HEK293 (cell line): ENCODE measurements at regions not wholly inside any gene's neighbourhood (a gene's known extent, or its start where the extent isn't known, plus 50 kb on each side); places are given as distances from the start of the nearest gene placed in this dataset.

Experiments used
- CTCF ChIA-PET: fragments of 350-600 bp; formaldehyde crosslinking; extraction: SDS; loops from one replicate; lab custom pipeline; 2021; ENCODE audit warnings: antibody characterized with exemption; lab: Yijun Ruan, JAX
- POLR2A ChIA-PET: fragments of 300-600 bp; formaldehyde crosslinking; extraction: SDS; loops from one replicate; lab custom pipeline; 2020; ENCODE audit warnings: antibody characterized with exemption, inconsistent platforms; lab: Yijun Ruan, JAX
- H3K27ac ChIP-seq: fragments of 200-500 bp; sonication (Bioruptor generic); 2 replicates; pipeline ENCODE4 v1.5.1; 2014; ENCODE audit warnings: low read depth, low read length, control low read depth, inconsistent platforms; ENCODE audit errors: extremely low read depth
- H3K36me3 ChIP-seq, 2 experiments: fragments of 200-500 bp in 1 of 2; sonication (Bioruptor generic) in 1 of 2; 1 replicate in 1 of 2; 2 replicates in 1 of 2; pipeline ENCODE4 v1.5.1; 2014 to 2017; ENCODE audit warnings: inconsistent platforms in 2 of 2, low read length in 2 of 2; ENCODE audit not compliant: control insufficient read depth in 2 of 2, insufficient read depth in 1 of 2
- H3K4me1 ChIP-seq: fragments of 200-500 bp; sonication (Bioruptor generic); 2 replicates; pipeline ENCODE4 v1.5.1; 2014; ENCODE audit warnings: mild to moderate bottlenecking, low read length, inconsistent platforms; ENCODE audit not compliant: control insufficient read depth, insufficient read depth
- H3K4me3 ChIP-seq: 2 replicates; pipeline ENCODE4 v1.5.1; 2011; ENCODE audit warnings: low read depth, mild to moderate bottlenecking, control low read depth, low read length, moderate library complexity
- H3K9me3 ChIP-seq: fragments of 200-500 bp; sonication (Bioruptor generic); 2 replicates; pipeline ENCODE4 v1.5.1; 2014; ENCODE audit warnings: low read depth, low read length, inconsistent platforms; ENCODE audit not compliant: control insufficient read depth, insufficient read depth
- AEBP2 ChIP-seq: fragments of 450-650 bp; formaldehyde crosslinking; IDR thresholded peaks from 2 replicates; pipeline ENCODE4 v1.5.1; 2016; ENCODE audit warnings: missing biosample characterization, missing genetic modification characterization, borderline replicate concordance
- FEZF1 ChIP-seq: fragments of 450-650 bp; formaldehyde crosslinking; IDR thresholded peaks from 2 replicates; pipeline ENCODE4 v1.5.1; 2016; ENCODE audit warnings: missing biosample characterization, missing genetic modification characterization
- HOXD13 ChIP-seq: sonication (generic); formaldehyde crosslinking; IDR thresholded peaks from 2 replicates; pipeline ENCODE4 v1.8.0; 2022; ENCODE audit warnings: missing genetic modification reagents, borderline replicate concordance
- REST ChIP-seq: fragments of 450-650 bp; formaldehyde crosslinking; IDR thresholded peaks from 2 replicates; pipeline ENCODE4 v1.5.1; 2016; ENCODE audit warnings: missing biosample characterization, missing genetic modification characterization
- SETDB1 ChIP-seq: IDR thresholded peaks from one replicate; pipeline ENCODE4 v1.6.1; 2017; ENCODE audit warnings: mild to moderate bottlenecking, low read length, moderate library complexity, mixed read lengths; ENCODE audit not compliant: insufficient read length
- ZFP37 ChIP-seq: fragments of 450-650 bp; formaldehyde crosslinking; IDR thresholded peaks from 2 replicates; pipeline ENCODE4 v1.5.1; 2016; ENCODE audit warnings: missing biosample characterization, missing genetic modification characterization
- ZFP41 ChIP-seq: fragments of 450-650 bp; formaldehyde crosslinking; IDR thresholded peaks from 2 replicates; pipeline ENCODE4 v1.5.1; 2016; ENCODE audit warnings: missing biosample characterization, missing genetic modification characterization, borderline replicate concordance
- ZFP69B ChIP-seq: fragments of 450-650 bp; formaldehyde crosslinking; IDR thresholded peaks from 2 replicates; pipeline ENCODE4 v1.5.1; 2016; ENCODE audit warnings: missing biosample characterization, missing genetic modification characterization
- ZNF10 ChIP-seq: fragments of 450-650 bp; formaldehyde crosslinking; IDR thresholded peaks from 2 replicates; pipeline ENCODE4 v1.5.1; 2017; ENCODE audit warnings: missing biosample characterization, missing genetic modification characterization
- ZNF121 ChIP-seq: fragments of 450-650 bp; formaldehyde crosslinking; IDR thresholded peaks from 2 replicates; pipeline ENCODE4 v1.5.1; 2016; ENCODE audit warnings: missing biosample characterization, missing genetic modification characterization
- ZNF16 ChIP-seq: fragments of 450-650 bp; formaldehyde crosslinking; IDR thresholded peaks from 2 replicates; pipeline ENCODE4 v1.5.1; 2016; ENCODE audit warnings: low read depth, missing biosample characterization, missing genetic modification characterization
- ZNF18 ChIP-seq: fragments of 450-650 bp; formaldehyde crosslinking; IDR thresholded peaks from 2 replicates; pipeline ENCODE4 v1.5.1; 2016; ENCODE audit warnings: missing biosample characterization, missing genetic modification characterization
- ZNF214 ChIP-seq: fragments of 450-650 bp; formaldehyde crosslinking; IDR thresholded peaks from 2 replicates; pipeline ENCODE4 v1.5.1; 2017; ENCODE audit warnings: missing biosample characterization, mild to moderate bottlenecking, missing genetic modification characterization, borderline replicate concordance
- ZNF223 ChIP-seq: fragments of 450-650 bp; formaldehyde crosslinking; IDR thresholded peaks from 2 replicates; pipeline ENCODE4 v1.5.1; 2016; ENCODE audit warnings: missing biosample characterization, missing genetic modification characterization
- ZNF248 ChIP-seq: fragments of 450-650 bp; formaldehyde crosslinking; IDR thresholded peaks from 2 replicates; pipeline ENCODE4 v1.5.1; 2017; ENCODE audit warnings: missing biosample characterization, missing genetic modification characterization
- ZNF366 ChIP-seq: fragments of 450-650 bp; formaldehyde crosslinking; conservative IDR thresholded peaks from 2 replicates; pipeline ENCODE4 v1.5.1; 2016; ENCODE audit warnings: missing biosample characterization, missing genetic modification characterization
- ZNF394 ChIP-seq: fragments of 450-650 bp; formaldehyde crosslinking; IDR thresholded peaks from 2 replicates; pipeline ENCODE4 v1.5.1; 2016; ENCODE audit warnings: missing biosample characterization, missing genetic modification characterization, mild to moderate bottlenecking, moderate library complexity, borderline replicate concordance
- ZNF433 ChIP-seq: fragments of 450-650 bp; formaldehyde crosslinking; IDR thresholded peaks from 2 replicates; pipeline ENCODE4 v1.5.1; 2016; ENCODE audit warnings: missing biosample characterization, missing genetic modification characterization, low read depth
- ZNF558 ChIP-seq: fragments of 450-650 bp; formaldehyde crosslinking; IDR thresholded peaks from 2 replicates; pipeline ENCODE4 v1.5.1; 2016; ENCODE audit warnings: missing biosample characterization, missing genetic modification characterization
- ZNF626 ChIP-seq: fragments of 450-650 bp; sonication (Bioruptor Pico); formaldehyde crosslinking; IDR thresholded peaks from 2 replicates; pipeline ENCODE4 v1.5.1; 2018; ENCODE audit warnings: missing biosample characterization, missing genetic modification characterization, inconsistent platforms
- ZNF776 ChIP-seq: fragments of 450-650 bp; formaldehyde crosslinking; IDR thresholded peaks from 2 replicates; pipeline ENCODE4 v1.5.0; 2017; ENCODE audit warnings: missing biosample characterization, missing genetic modification characterization, borderline replicate concordance
- ZNF791 ChIP-seq: fragments of 450-650 bp; formaldehyde crosslinking; IDR thresholded peaks from 2 replicates; pipeline ENCODE4 v1.5.1; 2016; ENCODE audit warnings: missing biosample characterization, missing genetic modification characterization
- ZNF830 ChIP-seq: fragments of 450-650 bp; IDR thresholded peaks from 2 replicates; pipeline ENCODE4 v1.5.0; 2018; ENCODE audit warnings: missing biosample characterization, missing genetic modification characterization, low read depth, mild to moderate bottlenecking, moderate library complexity
- ZNF843 ChIP-seq: fragments of 450-650 bp; formaldehyde crosslinking; IDR thresholded peaks from 2 replicates; pipeline ENCODE4 v1.5.1; 2016; ENCODE audit warnings: missing biosample characterization, missing genetic modification characterization
- ZSCAN23 ChIP-seq: fragments of 450-650 bp; formaldehyde crosslinking; IDR thresholded peaks from 2 replicates; pipeline ENCODE4 v1.5.1; 2016; ENCODE audit warnings: missing biosample characterization, missing genetic modification characterization
- TF ChIP-seq, protein P1 (sequence below): fragments of 450-650 bp; IDR thresholded peaks from 2 replicates; pipeline ENCODE4 v1.5.1; 2018; ENCODE audit warnings: missing biosample characterization, missing genetic modification characterization
- TF ChIP-seq, protein P2 (sequence below): fragments of 450-650 bp; formaldehyde crosslinking; IDR thresholded peaks from 2 replicates; pipeline ENCODE4 v1.5.1; 2016; ENCODE audit warnings: missing biosample characterization, missing genetic modification characterization, low read depth

DNA sequence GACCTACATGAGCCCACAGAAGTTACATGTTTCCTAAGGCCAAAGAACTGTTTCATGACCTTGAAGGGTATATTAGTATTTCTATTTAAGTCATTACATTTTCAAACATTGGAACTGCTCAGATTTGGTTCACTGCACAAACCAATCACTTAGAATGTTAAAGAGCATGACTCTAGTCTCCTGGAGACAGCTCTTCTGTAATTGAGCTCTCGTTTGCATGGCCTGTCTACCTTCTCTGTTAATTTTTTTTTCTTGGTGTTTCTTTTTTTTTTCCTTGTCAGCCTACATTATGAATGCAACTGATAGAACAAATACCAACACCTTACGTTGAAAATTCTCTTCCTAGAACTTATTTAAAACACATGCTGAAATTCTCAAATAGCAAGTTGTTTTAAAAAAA, 860.2 kb upstream of the MAP3K7 start:
- Histone ChIP-seq H3K27ac (no peak overlapping the region), H3K36me3 (no peaks in the 10 kb centered on the region), H3K4me3 (no peak overlapping the region), H3K4me1 (no peaks in the 10 kb centered on the region), H3K9me3 (no peaks in the 10 kb centered on the region)
- ChIA-PET CTCF (no interaction called here), POLR2A (no interaction called here)
- no peak for TF ChIP-seq HOXD13 (CRISPR knock-in tag)
- no peak for TF ChIP-seq SETDB1
- no peak for TF ChIP-seq AEBP2 (tag by site-specific recombination)
- TF ChIP-seq ZNF366 (tag by site-specific recombination) = no peak
- TF ChIP-seq, protein P1, sequence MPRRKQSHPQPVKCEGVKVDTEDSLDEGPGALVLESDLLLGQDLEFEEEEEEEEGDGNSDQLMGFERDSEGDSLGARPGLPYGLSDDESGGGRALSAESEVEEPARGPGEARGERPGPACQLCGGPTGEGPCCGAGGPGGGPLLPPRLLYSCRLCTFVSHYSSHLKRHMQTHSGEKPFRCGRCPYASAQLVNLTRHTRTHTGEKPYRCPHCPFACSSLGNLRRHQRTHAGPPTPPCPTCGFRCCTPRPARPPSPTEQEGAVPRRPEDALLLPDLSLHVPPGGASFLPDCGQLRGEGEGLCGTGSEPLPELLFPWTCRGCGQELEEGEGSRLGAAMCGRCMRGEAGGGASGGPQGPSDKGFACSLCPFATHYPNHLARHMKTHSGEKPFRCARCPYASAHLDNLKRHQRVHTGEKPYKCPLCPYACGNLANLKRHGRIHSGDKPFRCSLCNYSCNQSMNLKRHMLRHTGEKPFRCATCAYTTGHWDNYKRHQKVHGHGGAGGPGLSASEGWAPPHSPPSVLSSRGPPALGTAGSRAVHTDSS = no peak
- no peak for TF ChIP-seq ZNF394
- TF ChIP-seq ZNF248 (tag by site-specific recombination) = no peak
- TF ChIP-seq ZNF433 (tag by site-specific recombination) = no peak
- no peak for TF ChIP-seq ZSCAN23 (tag by site-specific recombination)
- TF ChIP-seq, protein P2, sequence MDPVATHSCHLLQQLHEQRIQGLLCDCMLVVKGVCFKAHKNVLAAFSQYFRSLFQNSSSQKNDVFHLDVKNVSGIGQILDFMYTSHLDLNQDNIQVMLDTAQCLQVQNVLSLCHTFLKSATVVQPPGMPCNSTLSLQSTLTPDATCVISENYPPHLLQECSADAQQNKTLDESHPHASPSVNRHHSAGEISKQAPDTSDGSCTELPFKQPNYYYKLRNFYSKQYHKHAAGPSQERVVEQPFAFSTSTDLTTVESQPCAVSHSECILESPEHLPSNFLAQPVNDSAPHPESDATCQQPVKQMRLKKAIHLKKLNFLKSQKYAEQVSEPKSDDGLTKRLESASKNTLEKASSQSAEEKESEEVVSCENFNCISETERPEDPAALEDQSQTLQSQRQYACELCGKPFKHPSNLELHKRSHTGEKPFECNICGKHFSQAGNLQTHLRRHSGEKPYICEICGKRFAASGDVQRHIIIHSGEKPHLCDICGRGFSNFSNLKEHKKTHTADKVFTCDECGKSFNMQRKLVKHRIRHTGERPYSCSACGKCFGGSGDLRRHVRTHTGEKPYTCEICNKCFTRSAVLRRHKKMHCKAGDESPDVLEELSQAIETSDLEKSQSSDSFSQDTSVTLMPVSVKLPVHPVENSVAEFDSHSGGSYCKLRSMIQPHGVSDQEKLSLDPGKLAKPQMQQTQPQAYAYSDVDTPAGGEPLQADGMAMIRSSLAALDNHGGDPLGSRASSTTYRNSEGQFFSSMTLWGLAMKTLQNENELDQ (tag by site-specific recombination) = no peak
- no peak for TF ChIP-seq ZFP37 (tag by site-specific recombination)
- no peak for TF ChIP-seq ZNF558 (tag by site-specific recombination)

- ChIA-PET CTCF (no interaction called here), POLR2A (no interaction called here)
- no peak for TF ChIP-seq ZNF10 (tag by site-specific recombination)
- no peak for TF ChIP-seq FEZF1 (tag by site-specific recombination)
- no peak for TF ChIP-seq ZNF776
- no peak for TF ChIP-seq ZNF18 (tag by site-specific recombination)
- no peak for TF ChIP-seq ZNF223 (tag by site-specific recombination)
- TF ChIP-seq ZNF626 = no peak
- no peak for TF ChIP-seq REST (tag by site-specific recombination)
- TF ChIP-seq ZNF791 (tag by site-specific recombination) = no peak
- no peak for TF ChIP-seq ZNF16 (tag by site-specific recombination)
- no peak for TF ChIP-seq ZNF121 (tag by site-specific recombination)
- TF ChIP-seq ZFP69B = no peak
- no peak for TF ChIP-seq ZFP41 (tag by site-specific recombination)
- TF ChIP-seq ZNF830 = no peak
- TF ChIP-seq ZNF214 (tag by site-specific recombination) = no peak
- no peak for TF ChIP-seq ZNF843
Observed at GRCh38 chr6:91443405-91443804, 856.5 kb upstream of the MAP3K7 start.

More at GRCh38 chr6:91443405-91443804, 856.5 kb upstream of the MAP3K7 start:
- no peak overlapping the region for H3K27ac ChIP-seq
- H3K4me1 ChIP-seq = no peaks in the 10 kb centered on the region
- H3K36me3 ChIP-seq = no peaks in the 10 kb centered on the region
- no peaks in the 10 kb centered on the region for H3K9me3 ChIP-seq
- no peak overlapping the region for H3K4me3 ChIP-seq
